ENCODE measurements at regions not wholly inside any gene's neighbourhood (a gene's known extent, or its start where the extent isn't known, plus 50 kb on each side); places are given as distances from the start of the nearest gene placed in this dataset.

- Histone ChIP-seq H3K36me3 (ENCODE audit: control insufficient read depth, insufficient read depth, low read length) (no peaks in the 10 kb centered on the region), H3K4me3 (ENCODE audit: low read depth, low read length) (no peak overlapping the region), H3K27me3 (ENCODE audit: control insufficient read depth, insufficient read depth, low read length) (no peaks in the 10 kb centered on the region)
- TF ChIP-seq CTCF (IDR thresholded peaks at IDR 0.05; ENCODE audit: insufficient read depth, low read length, poor library complexity, severe bottlenecking), result no peak
- DNase-seq (ENCODE audit: low read depth), result peak; percentile 72
Measured at GRCh38 chr17:72362376-72363088, 241.7 kb downstream of the SOX9 start.

- Histone ChIP-seq H3K27me3 (ENCODE audit: control insufficient read depth, insufficient read depth, low read length) (no peaks in the 10 kb centered on the region), H3K4me3 (ENCODE audit: low read depth, low read length) (no peak overlapping the region), H3K36me3 (ENCODE audit: control insufficient read depth, insufficient read depth, low read length) (no peaks in the 10 kb centered on the region)
- no peak for TF ChIP-seq CTCF (IDR thresholded peaks at IDR 0.05; ENCODE audit: insufficient read depth, low read length, poor library complexity, severe bottlenecking)
- DNase-seq (ENCODE audit: low read depth), result no peak
Measured at GRCh38 chr17:72363089-72363610, 242.3 kb downstream of the SOX9 start.

- H3K4me3 ChIP-seq (ENCODE audit: low read depth, low read length), result no peak overlapping the region
- DNase-seq (ENCODE audit: low read depth), result no peak
- H3K27me3 ChIP-seq (ENCODE audit: control insufficient read depth, insufficient read depth, low read length), result no peaks in the 10 kb centered on the region
- H3K36me3 ChIP-seq (ENCODE audit: control insufficient read depth, insufficient read depth, low read length), result no peaks in the 10 kb centered on the region
- no peak for TF ChIP-seq CTCF (IDR thresholded peaks at IDR 0.05; ENCODE audit: insufficient read depth, low read length, poor library complexity, severe bottlenecking)
Measured at GRCh38 chr17:72365857-72366414, 245.1 kb downstream of the SOX9 start.

GRCh38 chr17:72366626-72367025 lies 245.8 kb downstream of the SOX9 start:
- DNase-seq (ENCODE audit: low read depth), result no peak
- H3K36me3 ChIP-seq (ENCODE audit: control insufficient read depth, insufficient read depth, low read length), result no peaks in the 10 kb centered on the region
- TF ChIP-seq CTCF (IDR thresholded peaks at IDR 0.05; ENCODE audit: insufficient read depth, low read length, poor library complexity, severe bottlenecking), result no peak
- no peaks in the 10 kb centered on the region for H3K27me3 ChIP-seq (ENCODE audit: control insufficient read depth, insufficient read depth, low read length)
- H3K4me3 ChIP-seq (ENCODE audit: low read depth, low read length), result no peak overlapping the region

- Histone ChIP-seq H3K27me3 (ENCODE audit: control insufficient read depth, insufficient read depth, low read length) (no peaks in the 10 kb centered on the region), H3K36me3 (ENCODE audit: control insufficient read depth, insufficient read depth, low read length) (no peaks in the 10 kb centered on the region), H3K4me3 (ENCODE audit: low read depth, low read length) (no peak overlapping the region)
- TF ChIP-seq CTCF (IDR thresholded peaks at IDR 0.05; ENCODE audit: insufficient read depth, low read length, poor library complexity, severe bottlenecking), result no peak
- no peak for DNase-seq (ENCODE audit: low read depth)
Measured at GRCh38 chr17:72368191-72368590, 247.4 kb downstream of the SOX9 start.
